ENCODE measurements at regions not wholly inside any gene's neighbourhood (a gene's known extent, or its start where the extent isn't known, plus 50 kb on each side); places are given as distances from the start of the nearest gene placed in this dataset.
"Not testable (repeated sequence)": the region's sequence is repeated elsewhere in the genome, so short reads cannot be mapped to it uniquely, and the experiment has no call there.

DNA sequence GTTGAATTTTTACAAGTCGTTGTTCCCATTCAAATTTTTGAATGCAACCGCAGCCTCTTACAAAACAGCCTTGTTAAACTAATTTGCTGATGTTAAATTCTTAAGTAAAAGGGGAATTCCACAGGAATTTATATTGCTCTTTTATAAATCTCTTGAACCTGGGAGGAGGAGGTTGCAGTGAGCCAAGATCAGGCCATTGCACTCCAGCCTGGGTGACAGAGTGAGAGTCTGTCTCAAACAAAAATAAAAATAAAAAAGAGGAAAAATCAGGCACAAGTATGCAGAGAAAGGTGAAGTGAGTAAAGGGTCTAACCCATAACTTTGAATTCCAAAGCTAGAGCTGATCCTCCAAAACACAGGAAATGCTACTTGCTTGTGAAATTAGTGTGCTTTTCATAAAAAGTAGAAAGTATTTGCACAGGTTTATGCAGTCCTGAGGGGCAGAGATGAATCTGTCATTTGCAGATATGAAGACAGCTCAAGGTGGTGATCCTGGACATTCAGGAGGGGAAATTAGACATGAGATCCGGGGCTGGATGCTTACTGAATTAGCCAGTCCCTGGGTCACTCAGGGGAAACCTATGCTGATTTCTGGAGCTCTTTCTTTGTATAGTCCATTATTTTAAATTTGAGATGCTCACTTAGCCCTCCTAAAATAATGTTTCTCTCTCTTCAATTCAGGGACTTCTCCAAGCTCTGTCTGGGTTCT lies 53.7 kb downstream of the OR11H2 start:
- H3K4me1 Mint-ChIP-seq (ENCODE audit: low read depth); H3K27me3 Mint-ChIP-seq (ENCODE audit: low read depth); H3K9me3 Mint-ChIP-seq; H3K4me3 Mint-ChIP-seq; H3K36me3 Mint-ChIP-seq (ENCODE audit: insufficient read depth); DNase-seq; ATAC-seq: not testable (repeated sequence)

DNA sequence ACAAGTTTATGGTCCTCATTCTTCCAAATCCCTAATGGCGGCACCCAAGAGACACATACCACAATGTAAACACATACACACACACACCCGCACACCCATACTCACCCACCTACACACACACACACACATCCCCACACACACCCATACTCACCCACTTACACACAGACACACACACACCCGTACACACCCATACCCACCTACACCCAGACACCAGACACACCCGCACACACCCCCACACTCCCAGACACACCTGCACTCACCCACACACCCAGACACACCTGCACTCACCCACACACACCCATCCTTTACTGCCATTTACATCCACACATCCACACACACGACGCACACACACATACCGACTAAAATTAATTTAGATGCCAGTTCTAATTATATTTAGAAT lies 55.0 kb downstream of the OR11H2 start:
- not testable (repeated sequence) for DNase-seq; ATAC-seq; H3K36me3 Mint-ChIP-seq (ENCODE audit: insufficient read depth); H3K4me1 Mint-ChIP-seq (ENCODE audit: low read depth); H3K4me3 Mint-ChIP-seq; H3K9me3 Mint-ChIP-seq; H3K27me3 Mint-ChIP-seq (ENCODE audit: low read depth)

DNA sequence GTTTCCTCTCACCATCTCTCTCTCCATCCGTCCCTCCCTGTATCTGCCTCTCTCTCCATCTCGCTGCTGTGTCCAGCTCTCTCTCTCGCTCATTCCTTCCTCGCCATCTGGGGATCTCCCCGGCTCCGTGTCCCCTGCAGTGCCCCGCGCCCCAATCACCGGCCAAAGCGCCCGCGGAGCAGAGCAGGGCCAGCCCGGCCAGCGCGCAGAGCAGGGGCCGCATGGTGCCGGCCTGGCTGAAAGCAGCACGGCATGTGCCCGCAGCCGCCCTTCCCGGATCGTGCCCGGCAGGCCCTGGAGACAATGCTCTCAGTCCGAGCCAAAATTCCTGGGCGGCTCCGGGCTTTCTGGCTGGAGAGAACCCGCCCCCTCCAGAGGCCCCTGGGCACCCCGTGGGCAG lies 75.1 kb downstream of the OR11H2 start:
- H3K4me3 Mint-ChIP-seq; H3K4me1 Mint-ChIP-seq (ENCODE audit: low read depth); H3K27me3 Mint-ChIP-seq (ENCODE audit: low read depth); H3K9me3 Mint-ChIP-seq; H3K36me3 Mint-ChIP-seq (ENCODE audit: insufficient read depth); DNase-seq: not testable (repeated sequence)
- peak in 1 of 2 donors; percentile 46 for ATAC-seq

DNA sequence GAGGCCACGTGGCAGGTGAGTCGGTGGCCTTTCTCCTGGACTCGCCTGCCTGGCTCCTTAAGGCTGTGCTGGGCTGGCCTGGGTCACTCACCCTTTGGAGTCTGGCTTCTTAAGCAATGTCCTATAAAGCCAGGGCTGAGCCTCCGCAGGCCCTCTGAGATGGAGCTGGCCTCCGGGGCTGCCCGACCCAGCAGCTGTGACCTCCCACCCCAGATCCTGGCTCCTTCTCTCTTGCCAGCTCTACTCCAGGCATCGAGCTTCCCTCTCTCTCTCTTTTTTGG lies 75.7 kb downstream of the OR11H2 start:
- H3K4me3 Mint-ChIP-seq; H3K9me3 Mint-ChIP-seq; H3K27me3 Mint-ChIP-seq (ENCODE audit: low read depth); ATAC-seq; DNase-seq; H3K4me1 Mint-ChIP-seq (ENCODE audit: low read depth); H3K36me3 Mint-ChIP-seq (ENCODE audit: insufficient read depth): not testable (repeated sequence)

DNA sequence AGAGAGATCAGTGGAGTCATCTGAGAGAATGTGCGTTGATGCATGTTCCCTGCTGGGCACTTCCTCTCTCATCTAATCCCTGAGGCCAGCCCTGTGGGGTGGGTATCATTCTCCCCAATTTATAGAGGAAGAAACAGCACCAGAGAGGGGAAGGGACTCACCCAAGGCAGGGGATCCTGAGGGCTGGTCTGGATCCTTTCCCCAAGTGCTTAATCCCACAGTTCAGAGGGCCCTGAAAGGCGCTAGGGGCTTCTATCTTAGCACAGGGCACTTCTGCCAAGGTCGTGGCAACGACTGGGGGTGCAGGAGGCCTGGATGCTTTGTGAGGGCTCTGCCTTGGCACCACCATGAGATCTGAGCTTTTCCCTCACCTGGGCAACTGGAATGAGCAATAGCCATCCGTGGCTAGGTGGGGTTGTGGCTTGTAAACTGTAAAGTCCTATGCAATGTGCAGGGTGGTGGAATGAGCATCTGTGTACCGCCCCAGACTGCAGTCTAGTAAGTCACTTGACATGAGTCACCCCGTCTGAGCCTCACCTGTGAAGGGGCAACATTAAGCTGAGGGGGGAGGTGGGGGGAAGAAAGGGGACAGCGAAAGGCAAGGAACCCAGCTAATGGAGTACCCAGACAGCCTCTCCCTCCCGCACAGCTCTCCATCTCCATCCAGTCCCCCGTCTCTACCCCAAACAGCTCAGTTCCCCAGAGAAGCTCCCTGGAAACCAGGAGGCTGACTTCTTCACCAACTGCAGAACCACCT lies 76.2 kb downstream of the OR11H2 start:
- H3K36me3 Mint-ChIP-seq (ENCODE audit: insufficient read depth); H3K4me3 Mint-ChIP-seq; H3K27me3 Mint-ChIP-seq (ENCODE audit: low read depth); H3K4me1 Mint-ChIP-seq (ENCODE audit: low read depth); DNase-seq; H3K9me3 Mint-ChIP-seq: not testable (repeated sequence)
- peak in 1 of 2 donors; percentile 27 for ATAC-seq

DNA sequence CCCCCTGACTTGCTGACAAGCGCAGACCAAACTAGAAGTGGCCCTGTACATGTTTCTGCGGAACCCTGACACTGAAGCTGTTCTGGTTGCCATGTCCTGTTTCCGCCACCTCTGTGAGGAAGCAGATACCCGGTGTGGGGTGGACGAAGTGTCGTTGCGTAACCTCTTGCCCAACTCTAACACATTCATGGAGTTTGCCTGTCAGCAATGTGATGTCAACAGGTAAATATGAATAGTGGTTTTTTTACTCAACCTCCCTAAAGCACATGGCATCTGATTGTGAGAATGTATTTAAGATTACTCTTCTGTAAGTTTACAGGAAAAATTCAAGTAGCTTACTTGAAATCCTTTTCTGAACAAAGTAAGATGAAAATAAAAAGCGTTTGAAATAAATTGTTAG lies 100.1 kb downstream of the OR11H2 start:
- H3K9me3 Mint-ChIP-seq; H3K36me3 Mint-ChIP-seq (ENCODE audit: insufficient read depth); H3K4me3 Mint-ChIP-seq; ATAC-seq; DNase-seq; H3K4me1 Mint-ChIP-seq (ENCODE audit: low read depth); H3K27me3 Mint-ChIP-seq (ENCODE audit: low read depth): not testable (repeated sequence)

All from activated T-cell treated with anti-CD3 and anti-CD28 coated beads, Interleukin-2, amount 50 U/mL, for 4 hours (primary cell).